H9 (cell line): ENCODE measurements at regions not wholly inside any gene's neighbourhood (a gene's known extent, or its start where the extent isn't known, plus 50 kb on each side); places are given as distances from the start of the nearest gene placed in this dataset.

Source experiments
- DNase-seq: peaks from one replicate; pipeline ENCODE4 v3.0.0-alpha.2; 2017
- H2AFZ ChIP-seq: one replicate; pipeline ENCODE4 v1.6.1; 2013; ENCODE audit warnings: mild to moderate bottlenecking, low read length, control low read depth, moderate library complexity
- H2AK5ac ChIP-seq: 2 replicates; pipeline ENCODE4 v1.6.1; 2013; ENCODE audit warnings: low read length, control low read depth, mixed read lengths; ENCODE audit not compliant: insufficient read length
- H2BK120ac ChIP-seq: one replicate; pipeline ENCODE4 v1.6.1; 2013; ENCODE audit warnings: low read depth, mild to moderate bottlenecking, low read length, control low read depth, inconsistent platforms; ENCODE audit not compliant: poor library complexity, severe bottlenecking
- H2BK12ac ChIP-seq: 2 replicates; pipeline ENCODE4 v1.6.1; 2013; ENCODE audit warnings: low read length, control low read depth, mixed read lengths, low read depth; ENCODE audit not compliant: insufficient read length
- H2BK15ac ChIP-seq: 2 replicates; pipeline ENCODE4 v1.6.1; 2013; ENCODE audit warnings: low read depth, low read length, control low read depth
- H2BK20ac ChIP-seq: one replicate; pipeline ENCODE4 v1.6.1; 2013; ENCODE audit warnings: low read depth, mild to moderate bottlenecking, low read length, control low read depth, inconsistent platforms; ENCODE audit not compliant: poor library complexity, severe bottlenecking
- H2BK5ac ChIP-seq: 2 replicates; pipeline ENCODE4 v1.6.1; 2013; ENCODE audit warnings: low read length, control low read depth, mixed read lengths; ENCODE audit not compliant: insufficient read length
- H3K14ac ChIP-seq: 2 replicates; pipeline ENCODE4 v1.6.1; 2013; ENCODE audit warnings: low read length, control low read depth; ENCODE audit not compliant: insufficient read depth
- H3K18ac ChIP-seq: 2 replicates; pipeline ENCODE4 v1.6.1; 2013; ENCODE audit warnings: low read depth, mild to moderate bottlenecking, mixed read lengths, low read length, control low read depth; ENCODE audit not compliant: insufficient read length
- H3K23ac ChIP-seq: 2 replicates; pipeline ENCODE4 v1.6.1; 2013; ENCODE audit warnings: low read length, control low read depth, mixed read lengths, low read depth; ENCODE audit not compliant: insufficient read length
- H3K23me2 ChIP-seq: 2 replicates; pipeline ENCODE4 v1.6.1; 2013; ENCODE audit warnings: low read depth, mild to moderate bottlenecking, mixed read lengths, low read length, control low read depth; ENCODE audit not compliant: insufficient read length, poor library complexity, severe bottlenecking
- H3K27ac ChIP-seq: 2 replicates; pipeline ENCODE4 v1.5.1; 2013; ENCODE audit warnings: low read length, control low read depth, mixed read lengths, low read depth; ENCODE audit not compliant: insufficient read length
- H3K27me3 ChIP-seq: 2 replicates; pipeline ENCODE4 v1.6.1; 2013; ENCODE audit warnings: low read length, control low read depth, inconsistent platforms; ENCODE audit not compliant: insufficient read depth
- H3K4ac ChIP-seq: 2 replicates; pipeline ENCODE4 v1.6.1; 2013; ENCODE audit warnings: low read depth, mild to moderate bottlenecking, control low read depth, inconsistent platforms, low read length, moderate library complexity
- H3K4me1 ChIP-seq: 2 replicates; pipeline ENCODE4 v1.6.1; 2013; ENCODE audit warnings: low read length, control low read depth, inconsistent platforms; ENCODE audit not compliant: insufficient read depth
- H3K4me2 ChIP-seq: 2 replicates; pipeline ENCODE4 v1.6.1; 2013; ENCODE audit warnings: low read length, control low read depth, mixed read lengths; ENCODE audit not compliant: insufficient read length, insufficient read depth
- H3K56ac ChIP-seq: 2 replicates; pipeline ENCODE4 v1.6.1; 2013; ENCODE audit warnings: low read depth, mild to moderate bottlenecking, mixed read lengths, low read length, control low read depth; ENCODE audit not compliant: insufficient read length
- H3K79me1 ChIP-seq: 2 replicates; pipeline ENCODE4 v1.6.1; 2013; ENCODE audit warnings: low read depth, mild to moderate bottlenecking, moderate library complexity, low read length, control low read depth, inconsistent platforms; ENCODE audit not compliant: insufficient read depth, poor library complexity, severe bottlenecking
- H3K79me2 ChIP-seq: 2 replicates; pipeline ENCODE4 v1.6.1; 2013; ENCODE audit warnings: low read length, control low read depth, inconsistent platforms; ENCODE audit not compliant: insufficient read depth
- H3K9ac ChIP-seq: 2 replicates; pipeline ENCODE4 v1.6.1; 2013; ENCODE audit warnings: low read length, control low read depth, mixed read lengths; ENCODE audit not compliant: insufficient read length; ENCODE audit errors: extremely low read depth
- H3K9me3 ChIP-seq: one replicate; pipeline ENCODE4 v1.6.1; 2013; ENCODE audit warnings: low read depth, low read length, inconsistent platforms; ENCODE audit not compliant: control insufficient read depth
- H3T11ph ChIP-seq: one replicate; pipeline ENCODE4 v1.6.1; 2013; ENCODE audit warnings: mild to moderate bottlenecking, low read length, control low read depth, inconsistent platforms
- H4K20me1 ChIP-seq: one replicate; pipeline ENCODE4 v1.6.1; 2013; ENCODE audit not compliant: control insufficient read depth, insufficient read length, insufficient read depth
- H4K5ac ChIP-seq: 2 replicates; pipeline ENCODE4 v1.6.1; 2013; ENCODE audit warnings: low read depth, mild to moderate bottlenecking, mixed read lengths, low read length, control low read depth; ENCODE audit not compliant: insufficient read length
- H4K8ac ChIP-seq: replicated peaks from 2 replicates; pipeline ENCODE4 v1.6.1; 2013; ENCODE audit warnings: low read length, control low read depth, mixed read lengths, low read depth; ENCODE audit not compliant: insufficient read length
- H4K91ac ChIP-seq: 2 replicates; pipeline ENCODE4 v1.6.1; 2013; ENCODE audit warnings: low read depth, mild to moderate bottlenecking, moderate library complexity, mixed read lengths, low read length, control low read depth; ENCODE audit not compliant: insufficient read length
- H3K27ac Mint-ChIP-seq, 3 experiments: 2 replicates in 2 of 3; 3 replicates in 1 of 3; pipeline ENCODE4 v1.8.0; 2020 to 2021; ENCODE audit warnings: mixed read lengths in 3 of 3, mild to moderate bottlenecking in 1 of 3, moderate library complexity in 1 of 3
- H3K27me3 Mint-ChIP-seq: 2 replicates; pipeline ENCODE4 v1.8.0; 2021; ENCODE audit warnings: low read depth, mild to moderate bottlenecking, moderate library complexity, mixed read lengths
- H3K36me3 Mint-ChIP-seq, 3 experiments: 2 replicates in 2 of 3; 3 replicates in 1 of 3; pipeline ENCODE4 v1.8.0; 2020 to 2021; ENCODE audit warnings: low read depth in 3 of 3, mixed read lengths in 3 of 3; ENCODE audit not compliant: insufficient read depth in 1 of 3
- H3K4me1 Mint-ChIP-seq, 2 experiments: 2 replicates each; pipeline ENCODE4 v1.8.0; 2020; ENCODE audit warnings: mixed read lengths in 2 of 2
- H3K4me3 Mint-ChIP-seq, 2 experiments: 2 replicates in 1 of 2; 3 replicates in 1 of 2; pipeline ENCODE4 v1.8.0; 2020 to 2021; ENCODE audit warnings: mild to moderate bottlenecking in 2 of 2, mixed read lengths in 2 of 2, moderate library complexity in 1 of 2
- H3K9me3 Mint-ChIP-seq, 2 experiments: 2 replicates in 1 of 2; 3 replicates in 1 of 2; pipeline ENCODE4 v1.8.0; 2020; ENCODE audit warnings: mild to moderate bottlenecking in 2 of 2, mixed read lengths in 2 of 2, moderate library complexity in 1 of 2
- WGBS: extraction: QIAGEN DNeasy Blood & Tissue Kit; methylation state at CpG from one replicate; pipeline ENCODE4 v1.1.7; 2013; ENCODE audit warnings: missing lambda C conversion rate, low lambda C conversion rate, mixed read lengths; ENCODE audit not compliant: insufficient read length; ENCODE audit errors: extremely low coverage; 5-methylcytosine and 5-hydroxymethylcytosine counted together
- TF ChIP-seq, protein P1 (sequence below): fragments of 200-600 bp; sonication (generic); conservative IDR thresholded peaks from 3 replicates; pipeline ENCODE4 v1.8.0; 2021; ENCODE audit warnings: antibody characterized with exemption, mild to moderate bottlenecking

DNA sequence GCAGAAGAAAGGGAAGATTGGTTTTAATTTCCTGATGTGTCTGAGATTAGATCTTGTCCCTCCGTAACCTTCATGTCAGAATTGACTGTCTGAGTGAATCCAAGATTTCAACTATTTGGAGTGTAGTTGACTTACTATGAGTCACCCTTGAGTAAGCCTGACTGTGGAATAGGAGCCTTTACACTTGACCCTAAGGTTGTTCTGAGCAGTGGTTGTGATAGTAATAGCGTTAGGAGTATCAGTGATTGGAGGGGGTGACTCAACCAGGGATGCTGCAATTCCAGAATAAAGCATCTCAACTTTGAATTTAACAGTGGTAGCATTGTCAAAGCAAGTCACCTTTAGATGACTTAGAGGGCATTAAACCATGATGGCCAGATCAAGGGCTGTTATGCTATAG is 979.5 kb upstream of the FAM98A start:
- H3K36me3 Mint-ChIP-seq: peaks cover 0 to 2% (median 0%) of the 10 kb centered on the region in 3 experiments; a peak in 1 of 7 replicates
- Histone ChIP-seq H2BK5ac (no peak overlapping the region), H3K18ac (no peak overlapping the region), H3K4me2 (no peak overlapping the region), H3K4me1 (no peaks in the 10 kb centered on the region), H3K79me2 (no peaks in the 10 kb centered on the region), H2AFZ (no peak overlapping the region), H2BK20ac (no peak overlapping the region), H4K8ac (no peak overlapping the region), H3K4ac (no peak overlapping the region), H4K5ac (no peak overlapping the region), H2BK15ac (no peak overlapping the region), H4K20me1 (no peaks in the 10 kb centered on the region), H4K91ac (no peak overlapping the region), H3K56ac (no peak overlapping the region), H2BK12ac (no peak overlapping the region), H3K27me3 (no peaks in the 10 kb centered on the region), H3K79me1 (no peaks in the 10 kb centered on the region), H3K23me2 (no peaks in the 10 kb centered on the region), H3K27ac (no peak overlapping the region), H3K23ac (no peak overlapping the region), H3K9ac (no peak overlapping the region), H2AK5ac (no peak overlapping the region), H2BK120ac (no peak overlapping the region), H3K9me3 (no peaks in the 10 kb centered on the region), H3K14ac (no peak overlapping the region), H3T11ph (no peak overlapping the region)
- H3K27ac Mint-ChIP-seq: no peak overlapping the region
- peaks cover 0 to 2% of the 10 kb centered on the region in 2 experiments; a peak in 1 of 5 replicates for H3K9me3 Mint-ChIP-seq
- no peaks in the 10 kb centered on the region for H3K27me3 Mint-ChIP-seq
- H3K4me1 Mint-ChIP-seq: peaks cover 0 to 2% of the 10 kb centered on the region in 2 experiments; a peak in 1 of 4 replicates
- H3K4me3 Mint-ChIP-seq: no peak overlapping the region
- DNase-seq: no peak
- no CpG with 5 or more reads among the region's 2 CpGs for WGBS
- TF ChIP-seq, protein P1, sequence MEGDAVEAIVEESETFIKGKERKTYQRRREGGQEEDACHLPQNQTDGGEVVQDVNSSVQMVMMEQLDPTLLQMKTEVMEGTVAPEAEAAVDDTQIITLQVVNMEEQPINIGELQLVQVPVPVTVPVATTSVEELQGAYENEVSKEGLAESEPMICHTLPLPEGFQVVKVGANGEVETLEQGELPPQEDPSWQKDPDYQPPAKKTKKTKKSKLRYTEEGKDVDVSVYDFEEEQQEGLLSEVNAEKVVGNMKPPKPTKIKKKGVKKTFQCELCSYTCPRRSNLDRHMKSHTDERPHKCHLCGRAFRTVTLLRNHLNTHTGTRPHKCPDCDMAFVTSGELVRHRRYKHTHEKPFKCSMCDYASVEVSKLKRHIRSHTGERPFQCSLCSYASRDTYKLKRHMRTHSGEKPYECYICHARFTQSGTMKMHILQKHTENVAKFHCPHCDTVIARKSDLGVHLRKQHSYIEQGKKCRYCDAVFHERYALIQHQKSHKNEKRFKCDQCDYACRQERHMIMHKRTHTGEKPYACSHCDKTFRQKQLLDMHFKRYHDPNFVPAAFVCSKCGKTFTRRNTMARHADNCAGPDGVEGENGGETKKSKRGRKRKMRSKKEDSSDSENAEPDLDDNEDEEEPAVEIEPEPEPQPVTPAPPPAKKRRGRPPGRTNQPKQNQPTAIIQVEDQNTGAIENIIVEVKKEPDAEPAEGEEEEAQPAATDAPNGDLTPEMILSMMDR: no peak
